Smooth muscle cell (in vitro differentiated cells): ENCODE measurements at regions not wholly inside any gene's neighbourhood (a gene's known extent, or its start where the extent isn't known, plus 50 kb on each side); places are given as distances from the start of the nearest gene placed in this dataset.
A peak's percentile ranks its signal among the peaks of the same experiment; 100 is the strongest.

Experiments used
- DNase-seq: peaks from one replicate; lab custom pipeline; 2025; ENCODE audit not compliant: unreplicated experiment; lab: John Stamatoyannopoulos, UW
- H2AFZ ChIP-seq: fragments of 200-600 bp; sonication (generic); 2 replicates; pipeline ENCODE4 v1.6.0; 2016; ENCODE audit warnings: antibody characterized with exemption, low read depth, mild to moderate bottlenecking
- H3F3A ChIP-seq: fragments of 200-600 bp; sonication (generic); 2 replicates; pipeline ENCODE4 v1.6.0; 2017; ENCODE audit warnings: antibody characterized with exemption, low read depth
- H3K27ac ChIP-seq: fragments of 200-600 bp; sonication (generic); 2 replicates; pipeline ENCODE4 v1.5.1; 2016; ENCODE audit warnings: low read depth, mild to moderate bottlenecking
- H3K27me3 ChIP-seq: fragments of 200-600 bp; sonication (generic); 2 replicates; pipeline ENCODE4 v1.6.1; 2016; ENCODE audit warnings: low read depth, mild to moderate bottlenecking
- H3K36me3 ChIP-seq: fragments of 200-600 bp; sonication (generic); 2 replicates; pipeline ENCODE4 v1.5.1; 2016; ENCODE audit warnings: low read depth
- H3K4me1 ChIP-seq: fragments of 200-600 bp; sonication (generic); 2 replicates; pipeline ENCODE4 v1.5.1; 2016; ENCODE audit warnings: low read depth
- H3K4me2 ChIP-seq: fragments of 200-600 bp; sonication (generic); 2 replicates; pipeline ENCODE4 v1.6.0; 2016; ENCODE audit warnings: mild to moderate bottlenecking
- H3K4me3 ChIP-seq: fragments of 200-600 bp; sonication (generic); 2 replicates; pipeline ENCODE4 v1.5.1; 2016; ENCODE audit warnings: mild to moderate bottlenecking
- H3K79me2 ChIP-seq: fragments of 200-600 bp; sonication (generic); 2 replicates; pipeline ENCODE4 v1.6.0; 2016; ENCODE audit warnings: low read depth, mild to moderate bottlenecking
- H3K9ac ChIP-seq: fragments of 200-600 bp; sonication (generic); 2 replicates; pipeline ENCODE4 v1.6.0; 2016; ENCODE audit warnings: low read depth
- H3K9me3 ChIP-seq: fragments of 200-600 bp; sonication (generic); replicated peaks from 2 replicates; pipeline ENCODE4 v1.5.1; 2016; ENCODE audit warnings: low read depth
- H4K20me1 ChIP-seq: fragments of 200-600 bp; sonication (generic); 2 replicates; pipeline ENCODE4 v1.6.0; 2016; ENCODE audit warnings: low read depth
- CTCF ChIP-seq: fragments of 200-600 bp; sonication (generic); IDR thresholded peaks from 2 replicates; pipeline ENCODE4 v1.5.1; 2017; ENCODE audit warnings: borderline replicate concordance, mild to moderate bottlenecking, antibody characterized with exemption; ENCODE audit not compliant: insufficient read depth, poor library complexity, severe bottlenecking
- WGBS: methylation state at CpG from one replicate; pipeline ENCODE4 v1.1.7; 2016; ENCODE audit warnings: low lambda C conversion rate; 5-methylcytosine and 5-hydroxymethylcytosine counted together

GRCh38 chr18:41324020-41324791 lies 630.8 kb upstream of the PIK3C3 start:
- Histone ChIP-seq H2AFZ (no peak overlapping the region), H3K4me3 (no peak overlapping the region), H3K4me2 (peak overlapping the region; percentile 25), H3K79me2 (no peaks in the 10 kb centered on the region), H3K9ac (peak overlapping the region; percentile 63), H3K9me3 (no peaks in the 10 kb centered on the region), H3K27me3 (no peaks in the 10 kb centered on the region), H4K20me1 (no peaks in the 10 kb centered on the region), H3K36me3 (no peaks in the 10 kb centered on the region), H3K4me1 (no peaks in the 10 kb centered on the region), H3K27ac (peak overlapping the region; percentile 89), H3F3A (no peaks in the 10 kb centered on the region)
- 76% methylated on average over 2 of the region's 2 CpGs for WGBS
- no peak for DNase-seq
- TF ChIP-seq CTCF = no peak

GRCh38 chr18:41323044-41323443 lies 632.0 kb upstream of the PIK3C3 start:
- Histone ChIP-seq H3K4me3 (no peak overlapping the region), H2AFZ (no peak overlapping the region), H4K20me1 (no peaks in the 10 kb centered on the region), H3K9me3 (no peaks in the 10 kb centered on the region), H3K4me2 (peak overlapping the region; percentile 24), H3K9ac (peak overlapping the region; percentile 15), H3F3A (no peaks in the 10 kb centered on the region), H3K27ac (peak overlapping the region; percentile 89), H3K4me1 (no peaks in the 10 kb centered on the region), H3K79me2 (no peaks in the 10 kb centered on the region), H3K36me3 (no peaks in the 10 kb centered on the region), H3K27me3 (no peaks in the 10 kb centered on the region)
- TF ChIP-seq CTCF = no peak
- DNase-seq = no peak

GRCh38 chr18:41320100-41320499 lies 634.9 kb upstream of the PIK3C3 start:
- no peak overlapping the region for H3K9ac ChIP-seq

More at GRCh38 chr18:41320100-41320499, 634.9 kb upstream of the PIK3C3 start:
- Histone ChIP-seq H3K36me3 (no peaks in the 10 kb centered on the region), H3K9me3 (no peaks in the 10 kb centered on the region), H4K20me1 (no peaks in the 10 kb centered on the region), H3F3A (no peaks in the 10 kb centered on the region), H3K79me2 (no peaks in the 10 kb centered on the region), H3K4me2 (no peak overlapping the region), H3K27me3 (no peaks in the 10 kb centered on the region), H3K27ac (no peak overlapping the region), H2AFZ (no peak overlapping the region), H3K4me1 (no peaks in the 10 kb centered on the region), H3K4me3 (no peak overlapping the region)
- DNase-seq = no peak
- TF ChIP-seq CTCF = no peak
- 77% methylated on average over 2 of the region's 2 CpGs for WGBS
